Endothelial cell of umbilical vein (primary cell): ENCODE measurements at regions not wholly inside any gene's neighbourhood (a gene's known extent, or its start where the extent isn't known, plus 50 kb on each side); places are given as distances from the start of the nearest gene placed in this dataset.

Source experiments
- BruUV-seq: library from RNA; stranded (reverse); fragments of 400-500 nt; replicated peaks from 2 replicates; lab custom pipeline; 2021; lab: Mats Ljungman, UMichigan
- CTCF ChIA-PET: fragments of 300-600, 350-600 bp; sonication (Branson Sonifier 250); formaldehyde crosslinking; loops from one replicate; lab custom pipeline; 2021; ENCODE audit warnings: antibody characterized with exemption, inconsistent platforms; lab: Charles Lee
- POLR2A ChIA-PET: fragments of 300-600, 350-600 bp; sonication (Branson Sonifier 250); formaldehyde crosslinking; loops from one replicate; lab custom pipeline; 2021; ENCODE audit warnings: antibody characterized with exemption, inconsistent platforms; lab: Charles Lee
- DNase-seq: peaks from one replicate; pipeline ENCODE4 v3.0.0-alpha.2; 2011; ENCODE audit warnings: low read depth, low spot score
- FAIRE-seq: peaks from 2 replicates; lab custom pipeline; 2011; peaks lifted over from hg19 to GRCh38; lab: Jason Lieb, UNC
- H2AFZ ChIP-seq: 2 replicates; pipeline ENCODE4 v1.6.0; 2012; ENCODE audit warnings: low read depth, low read length, control low read depth, inconsistent platforms
- H3K27ac ChIP-seq: 2 replicates; pipeline ENCODE4 v1.5.1; 2011; ENCODE audit warnings: low read depth, mild to moderate bottlenecking, control low read depth, low read length, moderate library complexity; ENCODE audit not compliant: insufficient read depth
- H3K27me3 ChIP-seq, 2 experiments: 2 replicates each; pipeline versions ENCODE4 v1.6.0 to v1.6.1; 2011; ENCODE audit warnings: low read length in 2 of 2, mixed read lengths in 1 of 2; ENCODE audit not compliant: control insufficient read depth in 2 of 2, insufficient read depth in 2 of 2
- H3K36me3 ChIP-seq, 2 experiments: 2 replicates in 1 of 2; 3 replicates in 1 of 2; pipeline ENCODE4 v1.5.1; 2011; ENCODE audit warnings: low read length in 2 of 2, mild to moderate bottlenecking in 1 of 2, moderate library complexity in 1 of 2; ENCODE audit not compliant: control insufficient read depth in 2 of 2, insufficient read depth in 2 of 2; ENCODE audit errors: extremely low read depth in 1 of 2
- H3K4me1 ChIP-seq: 3 replicates; pipeline ENCODE4 v1.5.1; 2011; ENCODE audit warnings: mild to moderate bottlenecking, low read length; ENCODE audit not compliant: control insufficient read depth, insufficient read depth; ENCODE audit errors: extremely low read depth
- H3K4me2 ChIP-seq: 2 replicates; pipeline ENCODE4 v1.6.1; 2011; ENCODE audit warnings: low read length, control low read depth, mixed read lengths; ENCODE audit not compliant: insufficient read depth
- H3K4me3 ChIP-seq, 3 experiments: fragments of 200-600 bp in 1 of 3; sonication (generic), shearing (Covaris generic) in 1 of 3; replicated peaks in 1 of 3; 2 replicates each; pipeline ENCODE4 v1.5.1; 2011 to 2016; ENCODE audit warnings: control low read depth in 3 of 3, low read length in 3 of 3, mild to moderate bottlenecking in 2 of 3, inconsistent platforms in 1 of 3, low read depth in 1 of 3, moderate library complexity in 1 of 3; ENCODE audit not compliant: insufficient read depth in 1 of 3
- H3K79me2 ChIP-seq: 2 replicates; pipeline ENCODE4 v1.6.0; 2012; ENCODE audit warnings: low read length, inconsistent platforms; ENCODE audit not compliant: control insufficient read depth, insufficient read depth
- H3K9ac ChIP-seq: replicated peaks from 2 replicates; pipeline ENCODE3; 2011; ENCODE audit warnings: low read length, control low read depth; ENCODE audit not compliant: insufficient read depth; ENCODE audit errors: extremely low read depth
- H3K9me1 ChIP-seq: replicated peaks from 3 replicates; pipeline ENCODE4 v1.6.0; 2011; ENCODE audit warnings: mild to moderate bottlenecking, low read length; ENCODE audit not compliant: control insufficient read depth, insufficient read depth; ENCODE audit errors: extremely low read depth
- H3K9me3 ChIP-seq: replicated peaks from 2 replicates; pipeline ENCODE4 v1.5.1; 2012; ENCODE audit warnings: low read length, inconsistent platforms; ENCODE audit not compliant: control insufficient read depth, insufficient read depth
- H4K20me1 ChIP-seq: replicated peaks from 2 replicates; pipeline ENCODE3; 2011; ENCODE audit warnings: mild to moderate bottlenecking, low read length; ENCODE audit not compliant: control insufficient read depth, insufficient read depth; ENCODE audit errors: extremely low read depth
- CTCF ChIP-seq, 2 donors: IDR thresholded peaks; 1 replicate in 1 of 2; 2 replicates in 1 of 2; pipeline ENCODE4 v1.5.1; 2011; ENCODE audit warnings: low read length in 2 of 2, mild to moderate bottlenecking in 2 of 2, moderate library complexity in 2 of 2, control low read depth in 1 of 2, inconsistent platforms in 1 of 2, low read depth in 1 of 2; ENCODE audit not compliant: insufficient read depth in 1 of 2; ENCODE audit errors: extremely low read depth in 1 of 2
- EZH2 ChIP-seq: IDR thresholded peaks from 2 replicates; pipeline ENCODE4 v1.6.1; 2012; ENCODE audit warnings: borderline replicate concordance, low read depth, mild to moderate bottlenecking, moderate library complexity, low read length, inconsistent platforms; ENCODE audit not compliant: severe bottlenecking
- FOS ChIP-seq: IDR thresholded peaks from 2 replicates; pipeline ENCODE4 v1.6.1; 2011; ENCODE audit warnings: mild to moderate bottlenecking, low read length, moderate library complexity, borderline replicate concordance; ENCODE audit not compliant: insufficient read depth
- GATA2 ChIP-seq: IDR thresholded peaks from 2 replicates; pipeline ENCODE4 v1.7.0; 2011; ENCODE audit warnings: low read depth, mild to moderate bottlenecking, moderate library complexity, mixed read lengths, low read length; ENCODE audit not compliant: insufficient read length, insufficient read depth
- JUN ChIP-seq: IDR thresholded peaks from 2 replicates; pipeline ENCODE4 v1.6.1; 2011; ENCODE audit warnings: borderline replicate concordance, low read depth; ENCODE audit not compliant: insufficient read length, insufficient read depth
- MAX ChIP-seq: IDR thresholded peaks from 2 replicates; pipeline ENCODE4 v1.6.1; 2011; ENCODE audit not compliant: insufficient read depth, insufficient read length
- MYC ChIP-seq: IDR thresholded peaks from one replicate; pipeline ENCODE4 v1.6.1; 2011; ENCODE audit warnings: mild to moderate bottlenecking, low read depth, low read length
- POLR2A ChIP-seq: IDR thresholded peaks from 2 replicates; pipeline ENCODE4 v1.6.1; 2012; ENCODE audit warnings: low read depth, mild to moderate bottlenecking, control low read depth, low read length
- POLR2AphosphoS5 ChIP-seq: IDR thresholded peaks from 2 replicates; pipeline ENCODE4 v1.6.1; 2012; ENCODE audit warnings: low read depth, mild to moderate bottlenecking, control low read depth, low read length, moderate library complexity; ENCODE audit not compliant: insufficient read depth
- dilution Hi-C: fragments of 300-500 bp; cut with MboI; formaldehyde crosslinking; loops from one replicate; pipeline ENCODE4 v1.15.0; 2019; ENCODE audit warnings: low sequenced_read_pairs; ENCODE audit not compliant: extremely low pct_ligation_motif_present
- intact Hi-C: fragments of 100-400 bp; cut with micrococcal nuclease; formaldehyde crosslinking; loops from one replicate; pipeline ENCODE4 v1.10.0; 2022

- no peak overlapping the region for H3K4me2 ChIP-seq
- no peaks in the 10 kb centered on the region for H3K36me3 ChIP-seq
- H3K4me3 ChIP-seq, result no peak overlapping the region
- BruUV-seq, result no TSS peak
- TF ChIP-seq MAX, result no peak
- TF ChIP-seq EZH2, result no peak
- dilution Hi-C loops, result no loop called here
- FAIRE-seq (no peak), DNase-seq (no peak)
- CTCF ChIA-PET, result no interaction called here
- no peaks in the 10 kb centered on the region for H3K79me2 ChIP-seq
- no peak overlapping the region for H3K9ac ChIP-seq
- H3K27me3 ChIP-seq, result peaks cover 0 to 2% of the 10 kb centered on the region in 2 experiments
- no peaks in the 10 kb centered on the region for H3K4me1 ChIP-seq
- no peak overlapping the region for H3K27ac ChIP-seq
- no peaks in the 10 kb centered on the region for H3K9me1 ChIP-seq
- no peaks in the 10 kb centered on the region for H3K9me3 ChIP-seq
- no peaks in the 10 kb centered on the region for H4K20me1 ChIP-seq
- POLR2A ChIA-PET, result no interaction called here
- intact Hi-C loops, result no loop called here
- H2AFZ ChIP-seq, result no peak overlapping the region
Measured at GRCh38 chr11:109112821-109113280, 309.1 kb upstream of the C11orf87 start.

GRCh38 chr11:109120341-109120740 lies 301.6 kb upstream of the C11orf87 start:
- ChIA-PET POLR2A (no interaction called here), CTCF (no interaction called here)
- Histone ChIP-seq H3K4me3 (no peak overlapping the region), H3K4me2 (no peak overlapping the region), H3K9me1 (no peaks in the 10 kb centered on the region), H3K9me3 (no peaks in the 10 kb centered on the region), H3K79me2 (no peaks in the 10 kb centered on the region), H3K9ac (no peak overlapping the region), H3K27me3 (no peaks in the 10 kb centered on the region), H2AFZ (no peak overlapping the region), H3K4me1 (no peaks in the 10 kb centered on the region), H4K20me1 (no peaks in the 10 kb centered on the region), H3K27ac (no peak overlapping the region), H3K36me3 (no peaks in the 10 kb centered on the region)
- DNase-seq, result no peak
- dilution Hi-C loops, result no loop called here
- BruUV-seq, result no TSS peak
- TF ChIP-seq FOS (no peak), GATA2 (no peak), POLR2A (no peak), MAX (no peak), MYC (no peak), CTCF (IDR thresholded peaks at IDR 0.05; ENCODE audit: extremely low read depth in 1 of 2, insufficient read depth in 1 of 2, low read depth in 1 of 2, low read length in 2 of 2) (no peak), POLR2AphosphoS5 (no peak), JUN (no peak), EZH2 (no peak)
- intact Hi-C loops, result no loop called here
- FAIRE-seq, result no peak
